ENCODE measurements at regions not wholly inside any gene's neighbourhood (a gene's known extent, or its start where the extent isn't known, plus 50 kb on each side); places are given as distances from the start of the nearest gene placed in this dataset.

DNA sequence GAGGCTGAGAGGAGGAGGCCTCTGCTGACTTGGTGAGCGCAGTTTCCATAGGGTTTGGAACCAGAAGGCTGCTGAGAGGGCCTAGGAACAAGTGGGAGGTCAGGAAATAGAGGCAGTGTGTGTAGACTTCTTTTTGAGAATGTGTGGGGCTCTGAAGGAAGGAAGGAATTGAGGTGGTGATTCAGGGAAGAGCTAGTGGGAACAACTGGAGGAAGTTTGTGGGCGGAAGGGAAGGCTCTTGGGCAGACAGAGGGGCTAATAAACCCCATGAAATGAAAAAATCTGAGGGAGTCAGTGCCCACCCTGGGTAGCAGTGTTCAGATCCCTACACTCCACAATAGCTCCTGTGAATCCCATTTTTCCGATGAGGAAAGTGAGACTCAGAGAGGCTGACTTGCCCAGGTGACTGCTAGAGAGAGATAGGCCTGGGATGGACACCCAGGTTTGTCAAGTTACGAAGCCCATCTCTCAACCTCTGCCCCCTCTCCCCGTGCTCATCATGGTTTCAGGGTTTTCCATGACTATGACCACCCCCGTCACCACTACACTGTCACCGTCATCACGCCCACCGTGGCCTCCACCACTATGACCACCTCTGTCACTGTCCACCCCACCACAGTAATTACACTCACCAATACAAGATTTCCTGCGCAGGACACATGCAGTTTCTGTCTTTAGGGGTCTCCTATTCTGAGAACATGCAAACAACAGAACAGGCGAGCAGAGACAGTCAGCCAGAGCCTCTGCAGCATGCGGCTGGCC, 106.4 kb downstream of the MRPL14 start:
- H3K4me2 ChIP-seq (ENCODE audit: control insufficient read depth, insufficient read depth): no peak overlapping the region
- ATAC-seq (no peak), DNase-seq (ENCODE audit: low read depth, low spot score) (no peak), FAIRE-seq (no peak)
- CTCF ChIA-PET: no interaction called here
- SMC1A ChIA-PET (ENCODE audit: uncharacterized antibody, unreplicated experiment): no interaction called here
- no peaks in the 10 kb centered on the region for H3K36me3 ChIP-seq (ENCODE audit: control insufficient read depth in 2 of 2, insufficient read depth in 2 of 2, low read length in 1 of 2)
- no TSS peak for BruUV-seq (replicated peaks)
- H3K9ac ChIP-seq (ENCODE audit: control insufficient read depth, insufficient read depth, low read length): no peak overlapping the region
- H2AFZ ChIP-seq (ENCODE audit: control insufficient read depth, low read depth, low read length): no peak overlapping the region
- intact Hi-C loops (cut with micrococcal nuclease; ENCODE audit: unreplicated experiment) (no loop called here), in situ Hi-C loops (cut with MboI) (no loop called here)
- no peaks in the 10 kb centered on the region for H3K9me3 ChIP-seq (replicated peaks; ENCODE audit: control insufficient read depth, insufficient read depth, low read length)
- RAD21 ChIA-PET (ENCODE audit: unreplicated experiment): interaction anchor here (1.4 kb wide), 1 partner anchor 11 kb away, joined by 3 read pairs; no protein-coding TSS in a partner anchor
- H3K4me1 ChIP-seq (ENCODE audit: control insufficient read depth, insufficient read depth, low read length): no peaks in the 10 kb centered on the region
- H3K27ac ChIP-seq (ENCODE audit: control insufficient read depth, insufficient read depth): no peak overlapping the region
- no peak overlapping the region for H3K4me3 ChIP-seq
- POLR2A ChIA-PET: no interaction called here
- WGBS (ENCODE audit: insufficient coverage, insufficient replicate concordance, low lambda C conversion rate, missing lambda C conversion rate): 53% methylated on average over 12 of the region's 12 CpGs
- H3K79me2 ChIP-seq (ENCODE audit: control insufficient read depth, insufficient read depth, low read length): no peaks in the 10 kb centered on the region
- no peaks in the 10 kb centered on the region for H3K27me3 ChIP-seq (replicated peaks in 1 of 2; ENCODE audit: control insufficient read depth in 2 of 2, insufficient read depth in 2 of 2, low read length in 1 of 2)
- H4K20me1 ChIP-seq (ENCODE audit: control insufficient read depth, insufficient read depth): no peaks in the 10 kb centered on the region
- TF ChIP-seq ZBTB4 (CRISPR knock-in tag; IDR thresholded peaks at IDR 0.05) (no peak), NFYB (IDR thresholded peaks at IDR 0.05; ENCODE audit: insufficient read depth, low read depth, low read length) (no peak), MXI1 (IDR thresholded peaks at IDR 0.05; ENCODE audit: low read depth, low read length) (no peak), ESRRA (IDR thresholded peaks at IDR 0.05; ENCODE audit: low read length) (no peak), SMC3 (IDR thresholded peaks at IDR 0.05; ENCODE audit: borderline replicate concordance, low read length) (no peak), E4F1 (IDR thresholded peaks at IDR 0.05; ENCODE audit: borderline replicate concordance, partially characterized antibody) (no peak), ZNF217 (IDR thresholded peaks at IDR 0.05) (no peak), MYB (IDR thresholded peaks at IDR 0.05; ENCODE audit: borderline replicate concordance, low read depth, low read length) (no peak), NFXL1 (IDR thresholded peaks at IDR 0.05; ENCODE audit: borderline replicate concordance) (no peak), RB1 (IDR thresholded peaks at IDR 0.05; ENCODE audit: borderline replicate concordance) (no peak), CEBPB (IDR thresholded peaks at IDR 0.05; ENCODE audit: borderline replicate concordance in 1 of 2, low read depth in 2 of 2, low read length in 2 of 2) (no peak)
- TF ChIP-seq, protein P1, sequence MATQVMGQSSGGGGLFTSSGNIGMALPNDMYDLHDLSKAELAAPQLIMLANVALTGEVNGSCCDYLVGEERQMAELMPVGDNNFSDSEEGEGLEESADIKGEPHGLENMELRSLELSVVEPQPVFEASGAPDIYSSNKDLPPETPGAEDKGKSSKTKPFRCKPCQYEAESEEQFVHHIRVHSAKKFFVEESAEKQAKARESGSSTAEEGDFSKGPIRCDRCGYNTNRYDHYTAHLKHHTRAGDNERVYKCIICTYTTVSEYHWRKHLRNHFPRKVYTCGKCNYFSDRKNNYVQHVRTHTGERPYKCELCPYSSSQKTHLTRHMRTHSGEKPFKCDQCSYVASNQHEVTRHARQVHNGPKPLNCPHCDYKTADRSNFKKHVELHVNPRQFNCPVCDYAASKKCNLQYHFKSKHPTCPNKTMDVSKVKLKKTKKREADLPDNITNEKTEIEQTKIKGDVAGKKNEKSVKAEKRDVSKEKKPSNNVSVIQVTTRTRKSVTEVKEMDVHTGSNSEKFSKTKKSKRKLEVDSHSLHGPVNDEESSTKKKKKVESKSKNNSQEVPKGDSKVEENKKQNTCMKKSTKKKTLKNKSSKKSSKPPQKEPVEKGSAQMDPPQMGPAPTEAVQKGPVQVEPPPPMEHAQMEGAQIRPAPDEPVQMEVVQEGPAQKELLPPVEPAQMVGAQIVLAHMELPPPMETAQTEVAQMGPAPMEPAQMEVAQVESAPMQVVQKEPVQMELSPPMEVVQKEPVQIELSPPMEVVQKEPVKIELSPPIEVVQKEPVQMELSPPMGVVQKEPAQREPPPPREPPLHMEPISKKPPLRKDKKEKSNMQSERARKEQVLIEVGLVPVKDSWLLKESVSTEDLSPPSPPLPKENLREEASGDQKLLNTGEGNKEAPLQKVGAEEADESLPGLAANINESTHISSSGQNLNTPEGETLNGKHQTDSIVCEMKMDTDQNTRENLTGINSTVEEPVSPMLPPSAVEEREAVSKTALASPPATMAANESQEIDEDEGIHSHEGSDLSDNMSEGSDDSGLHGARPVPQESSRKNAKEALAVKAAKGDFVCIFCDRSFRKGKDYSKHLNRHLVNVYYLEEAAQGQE (IDR thresholded peaks at IDR 0.05; ENCODE audit: low read depth, low read length): no peak
